GM18507 (cell line): ENCODE measurements at regions not wholly inside any gene's neighbourhood (a gene's known extent, or its start where the extent isn't known, plus 50 kb on each side); places are given as distances from the start of the nearest gene placed in this dataset.

Experiments used
- DNase-seq: peaks from one replicate; pipeline ENCODE4 v3.0.0; 2011; ENCODE audit warnings: low read depth; ENCODE audit not compliant: insufficient read length; ENCODE audit errors: extremely low spot score
- FAIRE-seq: peaks from 2 replicates; lab custom pipeline; 2011; peaks lifted over from hg19 to GRCh38; lab: Jason Lieb, UNC

GRCh38 chr6:129921169-129921817, 60.2 kb upstream of the TMEM244 start:
- no peak for FAIRE-seq
- no peak for DNase-seq

GRCh38 chr6:129920103-129920798, 59.1 kb upstream of the TMEM244 start:
- DNase-seq (no peak), FAIRE-seq (no peak)

- no peak for FAIRE-seq
- DNase-seq = no peak
Observed at GRCh38 chr6:129911732-129912131, 50.6 kb upstream of the TMEM244 start.
